ENCODE measurements at regions not wholly inside any gene's neighbourhood (a gene's known extent, or its start where the extent isn't known, plus 50 kb on each side); places are given as distances from the start of the nearest gene placed in this dataset.
"Not testable (repeated sequence)": the region's sequence is repeated elsewhere in the genome, so short reads cannot be mapped to it uniquely, and the experiment has no call there.

DNA sequence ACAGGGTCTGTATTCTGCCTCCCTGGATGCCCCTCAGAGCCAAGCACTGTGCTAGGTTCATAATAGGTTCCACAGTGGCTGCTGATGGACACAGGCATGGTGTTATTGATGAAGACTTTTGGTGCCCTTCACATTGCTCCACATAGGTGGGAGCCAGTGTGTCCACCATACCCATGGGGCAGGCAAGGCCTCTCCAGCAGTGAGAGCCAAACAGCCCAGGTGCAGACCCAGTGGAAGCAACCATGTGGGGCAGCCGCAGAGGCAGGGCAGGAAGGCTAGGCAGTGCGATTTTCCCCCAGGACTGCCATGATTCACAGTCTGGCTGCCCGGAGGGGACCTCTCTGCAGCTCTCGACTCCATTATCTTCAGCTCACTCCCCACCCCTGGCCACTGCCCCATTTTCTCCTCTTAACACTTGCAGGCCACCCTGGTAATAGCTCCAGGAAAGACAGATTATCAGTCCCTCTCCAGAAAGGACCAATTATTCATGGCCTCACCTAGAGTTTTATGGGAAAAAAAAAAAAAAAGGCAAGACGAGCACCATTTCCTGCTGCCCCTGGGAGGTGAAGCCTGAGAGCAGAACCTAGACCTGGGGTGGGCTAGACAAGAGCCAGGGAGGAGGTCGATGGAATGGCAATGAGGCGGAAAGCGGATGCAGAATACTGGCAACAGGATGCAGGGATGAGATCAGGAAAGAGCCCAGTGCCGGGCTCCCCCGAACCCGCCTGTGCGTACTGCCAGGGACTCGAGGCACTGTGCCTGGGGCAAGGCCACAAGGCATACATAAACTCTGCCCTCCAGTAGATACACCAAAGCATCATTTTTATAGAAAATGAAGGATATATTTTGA is 343.0 kb upstream of the NCAM1 start:
- intact Hi-C loops (cut with micrococcal nuclease), result no loop called here
- no peak for ATAC-seq
- DNase-seq, result no peak

- intact Hi-C loops (cut with micrococcal nuclease), result no loop called here
- no peak for DNase-seq
- no peak for ATAC-seq
Measured at GRCh38 chr11:112619106-112619505, 342.1 kb upstream of the NCAM1 start.

GRCh38 chr11:112620621-112621394 is 340.4 kb upstream of the NCAM1 start:
- DNase-seq (no peak), ATAC-seq (no peak)
- intact Hi-C loops (cut with micrococcal nuclease), result no loop called here

DNA sequence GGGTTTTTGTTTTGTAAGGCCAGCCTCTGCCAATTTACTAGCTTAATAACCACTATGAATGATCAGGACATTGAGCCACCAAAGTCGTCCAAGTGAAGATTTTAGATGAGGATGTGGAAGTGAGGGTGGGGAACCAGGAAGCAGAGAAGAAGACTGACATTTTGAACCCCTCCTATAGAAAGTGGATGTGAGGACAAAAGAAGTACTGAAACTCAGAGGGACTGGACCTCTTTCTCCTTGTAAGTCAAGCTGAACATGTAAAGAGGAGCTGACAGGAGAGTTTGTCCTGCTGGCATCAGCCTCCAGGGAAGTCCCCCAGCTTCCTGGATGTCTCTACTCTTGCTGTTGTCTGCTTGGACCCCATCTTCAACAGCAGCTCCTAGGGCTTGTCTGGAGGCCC is 338.2 kb upstream of the NCAM1 start:
- ATAC-seq, result no peak
- intact Hi-C loops (cut with micrococcal nuclease), result no loop called here

DNA sequence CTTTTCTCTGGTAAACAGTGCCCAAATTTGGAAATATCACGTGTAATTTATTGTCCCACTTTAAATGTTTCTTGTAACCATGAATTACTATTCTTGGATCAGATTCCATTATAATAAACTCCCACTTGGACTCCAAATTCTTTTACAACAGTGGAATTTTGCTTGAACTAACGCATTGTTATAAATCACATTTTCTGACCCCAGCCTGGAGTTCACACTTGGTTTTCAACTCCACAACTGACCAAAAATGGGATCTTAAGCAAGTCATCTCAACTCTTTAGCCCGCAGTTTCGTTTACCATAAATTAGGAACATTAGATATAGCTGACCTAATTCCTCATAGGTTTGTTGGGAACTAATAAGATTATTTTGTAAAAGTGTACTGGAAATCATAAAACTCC is 336.8 kb upstream of the NCAM1 start:
- no peak for ATAC-seq
- intact Hi-C loops (cut with micrococcal nuclease), result no loop called here

More for the DNA sequence above, 338.2 kb upstream of the NCAM1 start:
- DNase-seq, result no peak

DNA sequence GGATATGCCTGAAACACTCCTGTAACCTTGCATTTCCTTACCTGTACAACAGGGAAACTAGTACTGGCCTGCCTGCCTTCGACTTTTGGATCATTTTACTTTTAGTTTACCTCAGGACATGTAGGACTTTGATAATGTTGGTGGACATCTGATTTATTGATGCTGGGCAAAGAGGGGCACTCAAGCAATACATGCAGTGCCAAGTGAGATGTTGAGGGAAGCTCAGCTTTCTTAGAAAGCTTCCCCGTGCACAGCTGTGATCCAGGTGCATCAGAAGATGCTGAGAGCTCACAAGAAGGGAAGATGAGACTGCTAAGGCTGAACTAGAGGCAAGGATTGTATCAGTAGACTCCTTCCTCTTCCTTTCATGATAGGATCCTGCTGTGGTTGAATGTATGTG is 336.2 kb upstream of the NCAM1 start:
- ATAC-seq; intact Hi-C loops (cut with micrococcal nuclease); DNase-seq: not testable (repeated sequence)

More for the DNA sequence above, 336.8 kb upstream of the NCAM1 start:
- DNase-seq, result no peak

GRCh38 chr11:112625814-112626213 is 335.4 kb upstream of the NCAM1 start:
- intact Hi-C loops (cut with micrococcal nuclease), result no loop called here
- no peak for DNase-seq
- no peak for ATAC-seq

- ATAC-seq, result no peak
- DNase-seq, result no peak
- intact Hi-C loops (cut with micrococcal nuclease), result no loop called here
Measured at GRCh38 chr11:112626731-112627130, 334.5 kb upstream of the NCAM1 start.

DNA sequence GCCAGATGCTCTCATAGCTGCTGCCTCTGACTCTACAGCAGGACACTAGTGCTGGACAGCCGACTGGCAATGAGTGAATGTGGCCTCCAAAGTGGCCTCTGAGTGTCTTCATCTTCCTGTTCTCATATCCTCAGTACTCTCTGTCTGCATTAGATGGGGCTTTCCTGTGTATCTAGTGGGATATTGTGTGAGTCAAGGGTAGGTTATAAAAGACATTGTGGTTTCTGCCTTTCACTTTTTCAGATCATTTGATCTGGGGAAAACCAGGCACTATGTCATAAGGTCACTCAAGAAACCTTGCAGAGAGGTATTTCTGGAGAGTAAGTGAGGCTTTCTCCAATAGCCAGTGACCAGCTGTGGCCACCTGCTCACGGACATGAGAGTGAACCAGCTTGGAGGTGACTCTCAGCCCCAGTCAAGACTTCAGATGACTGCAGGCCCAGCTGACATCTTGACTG is 333.6 kb upstream of the NCAM1 start:
- intact Hi-C loops (cut with micrococcal nuclease), result no loop called here
- DNase-seq, result no peak
- no peak for ATAC-seq

- DNase-seq (no peak), ATAC-seq (no peak)
- intact Hi-C loops (cut with micrococcal nuclease), result no loop called here
Measured at GRCh38 chr11:112628676-112629075, 332.5 kb upstream of the NCAM1 start.

DNA sequence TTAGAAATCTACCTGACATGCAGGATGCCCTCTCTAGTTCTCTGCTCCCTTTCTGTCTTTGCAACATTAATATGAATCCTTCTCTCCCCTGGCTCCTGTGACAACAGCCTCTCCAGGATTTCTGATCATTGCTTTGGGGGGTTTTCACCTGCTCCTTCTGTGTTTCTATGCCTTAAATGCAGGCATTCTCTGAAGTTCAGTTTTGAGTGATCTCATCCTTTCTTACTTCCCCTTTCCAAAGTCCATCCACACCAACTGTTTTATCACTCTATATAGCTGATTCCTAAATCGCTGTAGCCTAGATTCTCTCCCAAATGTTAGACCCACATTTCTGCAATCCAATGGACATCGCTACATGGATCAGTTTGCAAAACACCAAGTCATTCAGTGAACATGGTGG is 330.7 kb upstream of the NCAM1 start:
- DNase-seq (no peak), ATAC-seq (no peak)
- intact Hi-C loops (cut with micrococcal nuclease), result no loop called here

DNA sequence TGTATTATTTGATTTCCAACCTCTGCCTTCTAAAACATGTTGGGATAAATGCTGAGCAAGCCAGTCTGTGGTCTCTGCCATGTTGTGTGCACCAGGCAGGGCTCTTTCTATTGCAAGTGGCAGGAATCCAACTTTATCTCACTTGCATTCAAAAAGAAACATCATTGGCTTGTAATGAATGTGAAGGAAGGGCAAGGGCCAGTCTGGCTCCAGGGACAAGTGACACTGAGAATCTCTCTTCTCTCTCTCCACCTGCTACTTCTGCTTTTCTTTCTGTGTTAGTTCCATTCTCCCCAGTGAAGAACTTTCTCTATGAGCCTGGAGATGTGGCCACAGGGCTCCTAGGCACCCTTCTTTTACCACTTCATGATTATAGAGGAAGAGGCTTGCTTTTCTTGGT is 329.9 kb upstream of the NCAM1 start:
- ATAC-seq, result peak; percentile 68

DNA sequence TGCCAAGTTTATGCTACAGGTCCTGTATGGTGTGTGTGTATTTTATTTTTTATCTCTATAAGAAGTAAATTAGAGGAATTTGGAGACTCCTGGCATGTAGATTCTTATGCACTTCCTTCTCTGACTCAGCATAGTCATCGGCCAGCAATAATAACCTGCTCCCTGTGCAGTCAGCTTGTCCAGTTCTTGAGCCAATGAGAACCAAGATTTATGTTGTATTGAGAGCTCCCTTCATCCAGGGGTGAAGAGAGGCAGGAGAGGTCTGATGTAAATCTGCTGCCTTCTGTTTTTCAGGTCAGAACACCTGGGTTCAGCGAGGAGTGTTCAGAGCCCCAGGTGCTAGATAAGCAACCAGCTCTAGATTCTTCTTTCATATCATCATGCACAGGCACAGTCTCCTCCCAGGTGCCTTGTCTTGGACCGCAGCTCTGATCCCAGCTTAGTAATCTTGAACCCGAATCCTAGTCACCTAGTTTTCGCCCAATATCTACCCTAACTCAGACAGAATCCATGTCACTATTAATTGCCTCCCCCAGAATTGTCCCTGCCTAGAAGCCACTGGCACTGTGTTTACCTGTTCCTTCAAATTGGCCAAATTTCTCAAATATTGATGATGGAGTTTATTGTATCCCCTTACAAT is 328.2 kb upstream of the NCAM1 start:
- intact Hi-C loops (cut with micrococcal nuclease), result no loop called here
- ATAC-seq (no peak), DNase-seq (no peak)

More for the DNA sequence above, 329.9 kb upstream of the NCAM1 start:
- intact Hi-C loops (cut with micrococcal nuclease), result no loop called here
- DNase-seq, result no peak

GRCh38 chr11:112634551-112634950 is 326.7 kb upstream of the NCAM1 start:
- intact Hi-C loops (cut with micrococcal nuclease), result no loop called here
- ATAC-seq, result no peak
- DNase-seq, result no peak

DNA sequence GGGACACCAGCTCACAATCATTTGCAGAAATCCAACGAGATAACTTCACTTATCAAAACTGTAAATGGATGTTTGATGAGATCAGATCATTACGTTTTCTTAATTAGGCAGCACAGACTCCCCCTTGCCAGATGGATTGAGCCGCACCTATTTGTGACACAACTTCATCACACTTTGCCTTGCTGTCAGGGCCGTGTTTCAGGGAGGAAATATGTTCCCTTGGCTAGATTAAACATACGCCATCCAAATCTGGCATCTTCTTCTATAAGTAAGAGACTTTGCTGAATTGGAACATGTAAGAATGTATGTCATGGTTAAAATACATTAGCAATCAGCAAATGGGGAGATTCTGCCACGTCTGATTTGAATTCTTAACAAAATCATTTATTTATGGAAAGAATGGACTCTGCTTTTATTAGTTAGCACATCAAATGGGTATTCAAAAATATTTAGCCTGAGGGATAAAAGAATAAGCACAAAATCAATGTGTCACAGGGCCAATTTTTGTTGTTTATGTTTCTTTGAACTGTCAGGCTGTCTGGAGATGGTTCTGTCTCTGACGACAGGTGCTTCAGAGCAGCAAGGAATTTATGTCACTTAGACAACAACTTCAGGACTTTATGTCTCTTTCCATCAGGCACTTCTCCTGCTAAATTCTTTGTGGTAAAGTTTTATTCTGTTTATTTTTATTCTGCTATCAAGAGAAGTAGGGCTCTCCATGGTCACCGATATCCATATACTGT is 326.1 kb upstream of the NCAM1 start:
- intact Hi-C loops (cut with micrococcal nuclease), result no loop called here
- ATAC-seq (no peak), DNase-seq (no peak)

DNA sequence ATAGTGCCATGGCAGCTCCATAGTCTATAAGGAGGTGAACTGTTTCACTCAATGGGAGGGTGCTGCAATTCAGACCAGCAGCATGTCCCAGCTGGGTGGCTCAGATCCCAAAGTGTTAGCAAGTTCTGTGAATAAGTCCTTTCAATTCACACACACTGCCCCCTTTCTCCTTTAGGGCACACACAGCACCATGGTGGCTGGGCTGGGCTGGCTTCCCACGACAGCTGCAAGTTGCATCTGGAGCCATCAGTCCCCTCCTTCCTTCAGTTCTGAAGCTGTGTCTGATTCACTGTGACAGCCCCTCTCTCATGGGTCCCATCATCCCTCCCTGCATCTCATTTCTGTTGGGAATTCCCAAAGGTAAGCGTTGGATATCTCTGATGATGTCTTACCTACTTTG is 324.1 kb upstream of the NCAM1 start:
- ATAC-seq (no peak), DNase-seq (no peak)
- intact Hi-C loops (cut with micrococcal nuclease), result no loop called here

DNA sequence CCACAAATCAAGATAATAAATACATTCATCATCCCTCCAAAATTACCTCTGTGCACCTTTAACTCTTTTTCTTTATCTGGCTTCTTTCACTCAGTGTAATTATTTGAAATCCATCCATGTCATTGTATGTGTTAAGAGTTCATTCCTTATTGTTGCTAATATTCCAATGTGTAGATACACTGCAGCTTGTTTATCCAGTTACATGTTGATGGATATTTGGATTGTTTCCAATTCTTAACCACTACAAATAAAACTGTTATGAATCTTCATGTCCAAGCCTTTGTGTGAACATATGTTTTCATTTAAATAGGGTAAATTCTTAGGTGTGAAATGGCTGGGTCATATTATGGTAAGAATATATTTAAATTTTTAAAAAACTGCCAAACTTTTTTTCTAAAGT is 323.3 kb upstream of the NCAM1 start:
- intact Hi-C loops (cut with micrococcal nuclease), result no loop called here
- ATAC-seq, result no peak
- DNase-seq, result no peak

GRCh38 chr11:112639469-112639868 is 321.8 kb upstream of the NCAM1 start:
- no peak for DNase-seq
- ATAC-seq, result no peak
- intact Hi-C loops (cut with micrococcal nuclease), result no loop called here

DNA sequence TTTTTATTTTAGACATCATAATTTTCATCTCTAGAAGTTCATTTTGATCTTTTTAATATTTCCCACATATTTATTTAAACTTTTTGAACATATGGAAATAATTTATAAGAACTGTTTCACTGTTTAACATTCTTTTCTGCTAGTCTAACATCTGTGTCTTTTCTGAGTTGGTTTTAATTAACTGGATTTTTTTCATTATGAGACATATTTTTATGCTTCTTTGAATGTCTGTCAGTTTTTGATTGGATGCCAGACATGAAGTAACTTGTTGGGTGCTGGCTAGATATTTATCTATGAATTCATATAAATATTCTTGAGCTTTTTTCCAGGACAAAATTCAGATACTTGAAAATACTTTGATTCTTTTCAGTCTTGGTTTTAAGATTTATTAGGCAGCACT is 317.8 kb upstream of the NCAM1 start:
- intact Hi-C loops (cut with micrococcal nuclease), result no loop called here
- no peak for DNase-seq
- ATAC-seq, result no peak

Measured in left ventricle myocardium superior (tissue), 1 donor.